Skeletal muscle tissue (tissue), 3 donors: ENCODE measurements at regions not wholly inside any gene's neighbourhood (a gene's known extent, or its start where the extent isn't known, plus 50 kb on each side); places are given as distances from the start of the nearest gene placed in this dataset.
"Not testable (repeated sequence)": the region's sequence is repeated elsewhere in the genome, so short reads cannot be mapped to it uniquely, and the experiment has no call there.

Experiments used
- H3K27ac ChIP-seq: one replicate; pipeline ENCODE4 v1.7.0; 2013; ENCODE audit warnings: mild to moderate bottlenecking, low read depth, low read length, inconsistent platforms
- H3K27me3 ChIP-seq, 3 donors: one replicate each; pipeline ENCODE4 v1.7.0; 2013; ENCODE audit warnings: low read length in 3 of 3; ENCODE audit not compliant: control insufficient read depth in 3 of 3, insufficient read depth in 3 of 3
- H3K36me3 ChIP-seq, 3 donors: one replicate each; pipeline ENCODE4 v1.7.0; 2013; ENCODE audit warnings: low read length in 3 of 3; ENCODE audit not compliant: control insufficient read depth in 3 of 3, insufficient read depth in 3 of 3
- H3K4me1 ChIP-seq, 3 donors: one replicate each; pipeline ENCODE4 v1.7.0; 2013; ENCODE audit warnings: low read length in 3 of 3, mild to moderate bottlenecking in 3 of 3; ENCODE audit not compliant: control insufficient read depth in 3 of 3, insufficient read depth in 3 of 3
- H3K4me3 ChIP-seq, 3 donors: one replicate each; pipeline ENCODE4 v1.7.0; 2013; ENCODE audit warnings: low read length in 3 of 3
- H3K9ac ChIP-seq, 3 donors: one replicate each; pipeline ENCODE4 v1.7.0; 2013; ENCODE audit warnings: low read length in 3 of 3, mild to moderate bottlenecking in 3 of 3, moderate library complexity in 2 of 3, low read depth in 1 of 3
- H3K9me3 ChIP-seq, 3 donors: one replicate each; pipeline ENCODE4 v1.7.0; 2013; ENCODE audit warnings: low read length in 3 of 3; ENCODE audit not compliant: control insufficient read depth in 3 of 3
- donor health status: Osteomylitis.

DNA sequence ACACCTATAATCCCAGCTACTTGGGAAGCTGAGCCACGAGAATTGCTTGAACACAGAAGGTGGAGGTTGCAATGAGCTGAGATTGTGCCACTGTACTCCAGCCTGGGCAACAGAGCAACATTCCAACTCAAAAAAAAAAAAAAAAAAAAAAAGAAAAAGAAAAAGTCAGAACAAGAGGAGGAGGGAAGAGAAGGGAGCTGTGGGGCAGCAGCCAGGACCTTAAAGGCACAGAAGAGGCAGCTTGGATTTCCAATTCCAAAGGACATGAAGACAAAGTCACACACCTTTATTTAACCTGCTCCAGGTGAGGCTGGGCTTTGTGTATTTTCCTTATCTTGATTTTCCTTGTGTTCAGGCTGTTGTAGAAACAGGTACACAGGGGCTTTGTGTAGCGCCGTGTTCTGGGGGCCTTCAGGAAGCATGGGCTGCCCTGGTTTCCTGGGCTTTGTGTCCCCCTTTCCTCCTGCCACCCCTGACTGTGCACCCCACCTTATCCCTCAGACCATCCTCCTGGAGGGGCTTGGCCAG, 97.2 kb downstream of the DEFB131A start:
- H3K4me1 ChIP-seq, H3K4me3 ChIP-seq, H3K9me3 ChIP-seq, H3K27me3 ChIP-seq, H3K36me3 ChIP-seq, H3K9ac ChIP-seq, H3K27ac ChIP-seq: not testable (repeated sequence)

DNA sequence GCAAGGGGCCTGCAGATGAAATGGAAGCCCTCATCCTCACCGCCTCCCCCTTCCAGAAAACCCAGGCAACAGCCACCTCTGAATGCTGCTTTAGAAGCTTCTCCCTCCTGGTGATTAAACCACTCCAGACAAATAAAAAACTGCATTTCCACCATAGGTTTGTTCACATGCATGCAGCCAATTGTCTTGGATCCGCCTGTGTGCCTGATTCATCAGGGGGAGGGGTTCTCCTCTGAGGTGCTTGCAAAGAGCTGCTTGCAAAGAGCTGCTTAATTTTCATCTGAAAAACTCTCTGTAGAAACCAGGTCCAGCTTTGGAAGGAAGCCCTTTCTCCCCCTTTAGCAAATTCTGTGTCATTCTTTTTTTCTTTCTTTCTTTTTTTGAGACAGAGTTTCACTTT, 100.6 kb downstream of the DEFB131A start:
- H3K27ac ChIP-seq, H3K4me1 ChIP-seq, H3K27me3 ChIP-seq, H3K9me3 ChIP-seq, H3K36me3 ChIP-seq, H3K4me3 ChIP-seq, H3K9ac ChIP-seq: not testable (repeated sequence)

DNA sequence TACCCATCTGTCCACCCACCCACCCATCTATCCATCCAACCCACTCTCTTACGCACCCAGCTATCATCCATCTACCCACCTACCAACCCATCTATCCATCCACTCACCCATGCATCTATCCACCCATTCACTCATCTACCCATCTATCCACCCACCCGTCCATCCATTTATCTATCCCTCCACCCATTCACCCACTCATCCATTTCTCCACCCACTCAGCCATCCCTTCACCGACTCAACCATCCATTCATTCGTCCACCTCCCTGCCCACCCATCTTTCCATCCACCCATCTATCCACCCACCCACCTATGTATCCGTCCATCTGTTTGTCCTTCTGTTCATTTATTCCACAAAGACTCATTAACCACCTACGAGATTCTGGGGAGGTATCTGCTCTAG, 103.3 kb downstream of the DEFB131A start:
- H3K4me1 ChIP-seq, H3K27me3 ChIP-seq, H3K4me3 ChIP-seq, H3K9me3 ChIP-seq, H3K36me3 ChIP-seq, H3K9ac ChIP-seq, H3K27ac ChIP-seq: not testable (repeated sequence)

DNA sequence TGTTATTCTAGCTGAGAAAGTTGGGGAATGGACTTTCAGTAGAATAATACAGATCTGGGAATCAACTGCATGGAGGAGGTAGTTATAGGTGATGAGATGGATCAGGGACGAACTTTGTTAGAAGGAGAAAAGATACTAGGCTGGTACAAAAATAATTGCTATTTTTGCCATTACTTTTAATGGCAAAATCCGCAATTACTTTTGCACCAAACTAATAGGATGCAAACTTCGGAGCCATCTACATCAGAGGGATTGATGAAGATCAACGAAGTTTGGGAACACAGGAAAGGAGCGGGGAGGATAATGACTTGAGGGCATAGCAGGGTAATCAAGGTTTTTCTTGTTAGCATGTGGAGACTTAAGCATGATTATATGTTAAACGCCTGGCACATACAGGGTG, 111.9 kb downstream of the DEFB131A start:
- not testable (repeated sequence) for H3K9me3 ChIP-seq

DNA sequence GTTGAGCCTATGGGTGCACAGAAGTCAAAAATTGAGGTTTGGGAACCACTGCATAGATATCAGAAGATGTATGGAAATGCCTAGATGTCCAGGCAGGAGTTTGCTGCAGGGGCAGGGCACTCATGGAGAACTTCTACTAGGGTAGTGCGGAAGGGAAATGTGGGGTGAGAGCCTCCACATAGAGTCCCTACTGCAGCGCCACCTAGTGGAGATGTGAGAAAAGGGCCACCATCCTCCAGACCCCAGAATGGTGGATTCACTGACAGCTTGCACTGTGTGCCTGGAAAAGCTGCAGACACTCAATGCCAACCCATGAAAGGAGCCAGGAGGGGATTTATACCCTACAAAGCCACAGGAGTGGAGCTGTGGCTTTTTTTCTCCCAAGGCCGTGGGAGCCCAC, 133.7 kb downstream of the DEFB131A start:
- not testable (repeated sequence) for H3K27me3 ChIP-seq, H3K4me3 ChIP-seq, H3K27ac ChIP-seq, H3K9ac ChIP-seq, H3K9me3 ChIP-seq, H3K4me1 ChIP-seq, H3K36me3 ChIP-seq

More for the DNA sequence above, 111.9 kb downstream of the DEFB131A start:
- H3K36me3 ChIP-seq, H3K27ac ChIP-seq, H3K27me3 ChIP-seq, H3K9ac ChIP-seq, H3K4me1 ChIP-seq, H3K4me3 ChIP-seq: not testable (repeated sequence)

DNA sequence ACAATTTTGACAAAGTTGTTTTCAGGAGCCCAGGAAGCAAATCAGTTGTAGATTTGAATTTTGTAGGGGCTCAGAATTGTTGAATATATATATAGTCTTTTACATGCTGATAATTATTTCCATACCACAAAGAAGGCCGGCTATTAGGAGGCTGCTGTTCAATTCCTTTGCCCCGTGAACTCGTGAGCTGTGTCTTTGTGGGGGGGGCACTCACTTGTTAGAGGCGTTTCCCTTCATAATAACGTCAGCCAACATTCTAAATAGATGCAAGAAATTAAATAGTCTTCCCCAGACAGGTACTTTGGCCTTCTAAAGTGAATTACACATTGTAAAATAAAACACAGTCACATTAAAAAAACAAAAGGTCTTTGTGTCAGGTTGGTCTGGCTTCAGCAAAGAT, 138.7 kb downstream of the DEFB131A start:
- not testable (repeated sequence) for H3K36me3 ChIP-seq, H3K27ac ChIP-seq, H3K4me1 ChIP-seq

DNA sequence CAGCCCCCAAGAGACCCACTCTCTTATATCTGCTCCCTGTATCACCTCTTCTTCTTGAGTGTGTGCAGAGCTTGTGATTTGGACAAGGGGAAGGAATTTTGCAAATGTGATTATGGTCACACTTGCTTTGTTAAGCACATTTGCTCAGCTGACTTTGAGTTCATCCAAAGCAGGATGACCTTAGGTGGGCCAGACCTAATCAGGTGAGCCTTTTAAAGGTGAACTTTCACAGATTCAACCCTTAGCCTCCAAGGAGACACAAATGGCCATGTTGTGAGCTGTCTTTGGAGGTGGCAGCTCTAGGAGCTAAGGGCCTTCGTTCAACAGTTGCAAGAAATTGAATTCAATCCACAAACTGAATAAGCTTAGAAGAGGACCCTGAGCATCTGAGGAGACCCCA, 147.8 kb downstream of the DEFB131A start:
- Histone ChIP-seq H3K4me1 (no peaks in the 10 kb centered on the region), H3K9me3 (no peaks in the 10 kb centered on the region), H3K27ac (no peak overlapping the region), H3K9ac (no peak overlapping the region), H3K36me3 (no peaks in the 10 kb centered on the region), H3K4me3 (no peak overlapping the region), H3K27me3 (no peaks in the 10 kb centered on the region)

More for the DNA sequence above, 138.7 kb downstream of the DEFB131A start:
- not testable (repeated sequence) for H3K9me3 ChIP-seq, H3K9ac ChIP-seq, H3K4me3 ChIP-seq, H3K27me3 ChIP-seq

DNA sequence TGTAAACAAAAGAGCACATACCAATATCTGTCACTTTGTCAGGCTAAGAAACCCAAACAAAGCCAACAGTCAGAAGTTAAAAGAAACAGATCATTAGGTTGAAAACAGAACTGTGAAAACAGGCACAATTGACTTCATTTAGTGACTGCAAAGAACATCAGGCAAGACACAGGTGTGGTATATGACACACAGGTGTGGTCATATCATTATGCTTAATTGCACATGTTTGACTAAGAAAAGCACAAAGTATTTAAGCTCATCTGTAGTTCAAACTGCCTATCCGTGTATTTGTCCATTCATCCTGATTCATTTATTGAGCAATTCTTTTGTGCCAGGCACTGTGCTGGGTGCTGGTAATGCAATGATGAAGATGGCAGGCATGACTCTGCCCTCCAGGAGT, 150.7 kb downstream of the DEFB131A start:
- H3K27me3 ChIP-seq = no peaks in the 10 kb centered on the region
- H3K36me3 ChIP-seq = no peaks in the 10 kb centered on the region
- H3K4me3 ChIP-seq = no peak overlapping the region
- H3K4me1 ChIP-seq = no peaks in the 10 kb centered on the region
- no peak overlapping the region for H3K9ac ChIP-seq
- H3K27ac ChIP-seq = no peak overlapping the region
- no peaks in the 10 kb centered on the region for H3K9me3 ChIP-seq

DNA sequence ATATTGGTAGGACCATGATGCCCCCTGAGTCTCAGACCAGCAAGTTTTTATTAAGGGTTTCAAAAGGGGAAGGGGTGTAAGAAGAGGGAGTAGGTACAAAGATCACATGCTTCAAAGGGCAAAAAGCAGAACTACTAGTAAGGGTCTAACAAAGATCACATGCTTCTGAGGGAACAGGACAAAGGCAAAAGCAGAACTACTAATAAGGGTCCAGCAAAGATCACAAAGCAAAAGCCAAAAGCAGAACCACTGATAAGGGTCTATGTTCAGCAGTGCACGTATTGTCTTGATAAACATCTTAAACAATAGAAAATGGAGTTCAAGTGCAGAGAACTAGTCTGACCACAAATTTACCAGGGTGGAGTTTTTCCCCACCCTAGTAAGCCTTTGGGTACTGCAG, 151.3 kb downstream of the DEFB131A start:
- H3K36me3 ChIP-seq, H3K27ac ChIP-seq, H3K4me1 ChIP-seq, H3K9me3 ChIP-seq, H3K9ac ChIP-seq, H3K4me3 ChIP-seq, H3K27me3 ChIP-seq: not testable (repeated sequence)

DNA sequence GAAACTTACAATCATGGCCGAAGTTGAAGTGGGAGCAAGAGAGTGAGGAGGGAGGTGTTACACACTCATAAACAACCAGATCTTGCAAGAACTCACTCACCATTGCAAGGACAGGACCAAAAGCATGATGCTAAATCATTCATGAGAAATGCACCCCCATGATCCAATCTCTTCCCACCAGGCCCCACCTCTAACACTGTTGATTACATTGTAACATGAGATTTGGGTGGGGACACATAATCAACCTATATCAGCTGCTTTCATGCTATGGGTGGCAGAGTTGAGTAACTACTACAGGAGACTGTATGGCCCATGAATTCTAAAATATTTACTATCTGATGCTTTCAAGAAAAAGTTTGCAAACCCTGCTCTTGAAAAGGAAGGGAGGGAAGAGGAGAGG, 155.1 kb downstream of the DEFB131A start:
- no peak overlapping the region for H3K9ac ChIP-seq
- no peak overlapping the region for H3K27ac ChIP-seq
- no peaks in the 10 kb centered on the region for H3K9me3 ChIP-seq
- no peaks in the 10 kb centered on the region for H3K27me3 ChIP-seq
- no peak overlapping the region for H3K4me3 ChIP-seq
- H3K4me1 ChIP-seq = peaks cover 0 to 5% (median 0%) of the 10 kb centered on the region in 3 donors
- H3K36me3 ChIP-seq = no peaks in the 10 kb centered on the region

DNA sequence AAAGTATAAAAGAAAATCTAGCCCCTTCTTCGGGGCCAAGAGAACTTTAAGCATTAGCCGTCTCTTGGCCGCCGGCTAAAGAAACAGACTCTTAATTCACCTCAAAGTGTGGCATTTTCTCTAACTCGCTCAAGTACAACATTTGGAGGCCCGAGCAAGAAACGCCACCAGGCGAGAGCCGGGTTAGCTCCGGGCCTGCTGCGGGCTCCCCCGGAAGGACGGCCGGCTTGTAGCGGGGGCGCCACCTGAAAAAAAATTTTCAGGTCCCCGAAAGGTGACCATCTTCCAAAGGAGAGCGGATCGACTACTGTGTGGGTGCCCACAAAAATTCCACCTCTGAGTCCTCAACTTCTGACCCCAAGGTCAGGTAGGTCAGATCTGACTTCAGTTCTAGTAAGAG, 156.0 kb downstream of the DEFB131A start:
- Histone ChIP-seq H3K9me3 (no peaks in the 10 kb centered on the region), H3K4me3 (no peak overlapping the region), H3K27me3 (no peaks in the 10 kb centered on the region), H3K27ac (no peak overlapping the region), H3K4me1 (peaks cover 0 to 5% (median 0%) of the 10 kb centered on the region in 3 donors), H3K36me3 (no peaks in the 10 kb centered on the region), H3K9ac (no peak overlapping the region)
